H9 (cell line): ENCODE measurements at regions not wholly inside any gene's neighbourhood (a gene's known extent, or its start where the extent isn't known, plus 50 kb on each side); places are given as distances from the start of the nearest gene placed in this dataset.

Source experiments
- DNase-seq: peaks from one replicate; pipeline ENCODE4 v3.0.0-alpha.2; 2017
- H2AFZ ChIP-seq: one replicate; pipeline ENCODE4 v1.6.1; 2013; ENCODE audit warnings: mild to moderate bottlenecking, low read length, control low read depth, moderate library complexity
- H2AK5ac ChIP-seq: 2 replicates; pipeline ENCODE4 v1.6.1; 2013; ENCODE audit warnings: low read length, control low read depth, mixed read lengths; ENCODE audit not compliant: insufficient read length
- H2BK120ac ChIP-seq: one replicate; pipeline ENCODE4 v1.6.1; 2013; ENCODE audit warnings: low read depth, mild to moderate bottlenecking, low read length, control low read depth, inconsistent platforms; ENCODE audit not compliant: poor library complexity, severe bottlenecking
- H2BK12ac ChIP-seq: 2 replicates; pipeline ENCODE4 v1.6.1; 2013; ENCODE audit warnings: low read length, control low read depth, mixed read lengths, low read depth; ENCODE audit not compliant: insufficient read length
- H2BK15ac ChIP-seq: 2 replicates; pipeline ENCODE4 v1.6.1; 2013; ENCODE audit warnings: low read depth, low read length, control low read depth
- H2BK20ac ChIP-seq: one replicate; pipeline ENCODE4 v1.6.1; 2013; ENCODE audit warnings: low read depth, mild to moderate bottlenecking, low read length, control low read depth, inconsistent platforms; ENCODE audit not compliant: poor library complexity, severe bottlenecking
- H2BK5ac ChIP-seq: 2 replicates; pipeline ENCODE4 v1.6.1; 2013; ENCODE audit warnings: low read length, control low read depth, mixed read lengths; ENCODE audit not compliant: insufficient read length
- H3K14ac ChIP-seq: 2 replicates; pipeline ENCODE4 v1.6.1; 2013; ENCODE audit warnings: low read length, control low read depth; ENCODE audit not compliant: insufficient read depth
- H3K18ac ChIP-seq: 2 replicates; pipeline ENCODE4 v1.6.1; 2013; ENCODE audit warnings: low read depth, mild to moderate bottlenecking, mixed read lengths, low read length, control low read depth; ENCODE audit not compliant: insufficient read length
- H3K23ac ChIP-seq: 2 replicates; pipeline ENCODE4 v1.6.1; 2013; ENCODE audit warnings: low read length, control low read depth, mixed read lengths, low read depth; ENCODE audit not compliant: insufficient read length
- H3K23me2 ChIP-seq: 2 replicates; pipeline ENCODE4 v1.6.1; 2013; ENCODE audit warnings: low read depth, mild to moderate bottlenecking, mixed read lengths, low read length, control low read depth; ENCODE audit not compliant: insufficient read length, poor library complexity, severe bottlenecking
- H3K27ac ChIP-seq: 2 replicates; pipeline ENCODE4 v1.5.1; 2013; ENCODE audit warnings: low read length, control low read depth, mixed read lengths, low read depth; ENCODE audit not compliant: insufficient read length
- H3K27me3 ChIP-seq: 2 replicates; pipeline ENCODE4 v1.6.1; 2013; ENCODE audit warnings: low read length, control low read depth, inconsistent platforms; ENCODE audit not compliant: insufficient read depth
- H3K4ac ChIP-seq: 2 replicates; pipeline ENCODE4 v1.6.1; 2013; ENCODE audit warnings: low read depth, mild to moderate bottlenecking, control low read depth, inconsistent platforms, low read length, moderate library complexity
- H3K4me1 ChIP-seq: 2 replicates; pipeline ENCODE4 v1.6.1; 2013; ENCODE audit warnings: low read length, control low read depth, inconsistent platforms; ENCODE audit not compliant: insufficient read depth
- H3K4me2 ChIP-seq: 2 replicates; pipeline ENCODE4 v1.6.1; 2013; ENCODE audit warnings: low read length, control low read depth, mixed read lengths; ENCODE audit not compliant: insufficient read length, insufficient read depth
- H3K56ac ChIP-seq: 2 replicates; pipeline ENCODE4 v1.6.1; 2013; ENCODE audit warnings: low read depth, mild to moderate bottlenecking, mixed read lengths, low read length, control low read depth; ENCODE audit not compliant: insufficient read length
- H3K79me1 ChIP-seq: 2 replicates; pipeline ENCODE4 v1.6.1; 2013; ENCODE audit warnings: low read depth, mild to moderate bottlenecking, moderate library complexity, low read length, control low read depth, inconsistent platforms; ENCODE audit not compliant: insufficient read depth, poor library complexity, severe bottlenecking
- H3K79me2 ChIP-seq: 2 replicates; pipeline ENCODE4 v1.6.1; 2013; ENCODE audit warnings: low read length, control low read depth, inconsistent platforms; ENCODE audit not compliant: insufficient read depth
- H3K9ac ChIP-seq: 2 replicates; pipeline ENCODE4 v1.6.1; 2013; ENCODE audit warnings: low read length, control low read depth, mixed read lengths; ENCODE audit not compliant: insufficient read length; ENCODE audit errors: extremely low read depth
- H3K9me3 ChIP-seq: one replicate; pipeline ENCODE4 v1.6.1; 2013; ENCODE audit warnings: low read depth, low read length, inconsistent platforms; ENCODE audit not compliant: control insufficient read depth
- H3T11ph ChIP-seq: one replicate; pipeline ENCODE4 v1.6.1; 2013; ENCODE audit warnings: mild to moderate bottlenecking, low read length, control low read depth, inconsistent platforms
- H4K20me1 ChIP-seq: one replicate; pipeline ENCODE4 v1.6.1; 2013; ENCODE audit not compliant: control insufficient read depth, insufficient read length, insufficient read depth
- H4K5ac ChIP-seq: 2 replicates; pipeline ENCODE4 v1.6.1; 2013; ENCODE audit warnings: low read depth, mild to moderate bottlenecking, mixed read lengths, low read length, control low read depth; ENCODE audit not compliant: insufficient read length
- H4K8ac ChIP-seq: replicated peaks from 2 replicates; pipeline ENCODE4 v1.6.1; 2013; ENCODE audit warnings: low read length, control low read depth, mixed read lengths, low read depth; ENCODE audit not compliant: insufficient read length
- H4K91ac ChIP-seq: 2 replicates; pipeline ENCODE4 v1.6.1; 2013; ENCODE audit warnings: low read depth, mild to moderate bottlenecking, moderate library complexity, mixed read lengths, low read length, control low read depth; ENCODE audit not compliant: insufficient read length
- H3K27ac Mint-ChIP-seq, 3 experiments: 2 replicates in 2 of 3; 3 replicates in 1 of 3; pipeline ENCODE4 v1.8.0; 2020 to 2021; ENCODE audit warnings: mixed read lengths in 3 of 3, mild to moderate bottlenecking in 1 of 3, moderate library complexity in 1 of 3
- H3K27me3 Mint-ChIP-seq: 2 replicates; pipeline ENCODE4 v1.8.0; 2021; ENCODE audit warnings: low read depth, mild to moderate bottlenecking, moderate library complexity, mixed read lengths
- H3K36me3 Mint-ChIP-seq, 3 experiments: 2 replicates in 2 of 3; 3 replicates in 1 of 3; pipeline ENCODE4 v1.8.0; 2020 to 2021; ENCODE audit warnings: low read depth in 3 of 3, mixed read lengths in 3 of 3; ENCODE audit not compliant: insufficient read depth in 1 of 3
- H3K4me1 Mint-ChIP-seq, 2 experiments: 2 replicates each; pipeline ENCODE4 v1.8.0; 2020; ENCODE audit warnings: mixed read lengths in 2 of 2
- H3K4me3 Mint-ChIP-seq, 2 experiments: 2 replicates in 1 of 2; 3 replicates in 1 of 2; pipeline ENCODE4 v1.8.0; 2020 to 2021; ENCODE audit warnings: mild to moderate bottlenecking in 2 of 2, mixed read lengths in 2 of 2, moderate library complexity in 1 of 2
- H3K9me3 Mint-ChIP-seq, 2 experiments: 2 replicates in 1 of 2; 3 replicates in 1 of 2; pipeline ENCODE4 v1.8.0; 2020; ENCODE audit warnings: mild to moderate bottlenecking in 2 of 2, mixed read lengths in 2 of 2, moderate library complexity in 1 of 2
- WGBS: extraction: QIAGEN DNeasy Blood & Tissue Kit; methylation state at CpG from one replicate; pipeline ENCODE4 v1.1.7; 2013; ENCODE audit warnings: missing lambda C conversion rate, low lambda C conversion rate, mixed read lengths; ENCODE audit not compliant: insufficient read length; ENCODE audit errors: extremely low coverage; 5-methylcytosine and 5-hydroxymethylcytosine counted together
- TF ChIP-seq, protein P1 (sequence below): fragments of 200-600 bp; sonication (generic); conservative IDR thresholded peaks from 3 replicates; pipeline ENCODE4 v1.8.0; 2021; ENCODE audit warnings: antibody characterized with exemption, mild to moderate bottlenecking

DNA sequence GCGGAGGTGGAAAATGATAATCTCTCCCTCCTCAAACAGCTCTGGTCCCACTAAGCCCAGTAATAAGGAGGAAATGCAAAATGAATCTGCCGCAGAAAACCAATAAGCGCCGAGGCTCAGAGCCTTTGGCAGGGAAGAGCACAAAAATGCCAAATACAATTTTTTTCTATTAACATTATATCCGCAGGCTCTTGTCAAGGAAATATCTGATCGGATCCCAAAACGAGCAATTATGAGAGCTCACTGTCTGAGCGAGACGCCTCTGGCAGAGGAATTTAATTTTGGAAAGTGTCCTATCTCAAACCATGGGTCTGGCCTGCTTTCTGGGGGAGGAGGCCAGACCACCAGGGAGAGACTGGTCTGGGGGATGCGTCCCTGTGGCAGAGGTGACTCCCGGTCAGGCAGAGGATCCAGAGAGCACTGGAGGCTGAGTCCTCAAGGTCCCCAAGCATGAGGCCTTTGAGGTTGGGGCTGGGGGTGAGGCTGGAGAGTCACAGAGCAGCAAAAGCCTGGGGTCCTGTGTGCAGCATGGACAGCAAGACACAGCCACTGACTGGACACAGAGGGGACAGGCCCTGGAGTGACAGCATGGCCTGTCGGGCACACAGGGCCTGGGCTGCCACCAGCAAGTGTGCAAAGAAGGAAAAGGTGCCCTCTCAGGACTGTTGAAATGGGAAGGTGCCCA, 342.8 kb upstream of the SFSWAP start:
- H3K36me3 Mint-ChIP-seq = no peaks in the 10 kb centered on the region
- H2BK15ac ChIP-seq = no peak overlapping the region
- peak overlapping the region; percentile 16; the same call in 1 of the 2 replicates for H3K14ac ChIP-seq
- H2BK5ac ChIP-seq = no peak overlapping the region
- no peak overlapping the region for H2BK20ac ChIP-seq
- H4K20me1 ChIP-seq = no peaks in the 10 kb centered on the region
- H4K5ac ChIP-seq = no peak overlapping the region
- no peak overlapping the region for H2BK12ac ChIP-seq
- H4K8ac ChIP-seq = no peak overlapping the region
- no peak overlapping the region for H3K56ac ChIP-seq
- H3K9me3 ChIP-seq = no peaks in the 10 kb centered on the region
- peak overlapping the region in 1 of 3 experiments; percentile 85; a peak in 2 of 7 replicates for H3K27ac Mint-ChIP-seq
- no peak overlapping the region for H2AK5ac ChIP-seq
- H3K27me3 ChIP-seq = no peaks in the 10 kb centered on the region
- no peak overlapping the region for H3K27ac ChIP-seq
- no CpG with 5 or more reads among the region's 12 CpGs for WGBS
- peaks cover under 1 to 4% of the 10 kb centered on the region in 2 experiments; a peak in 4 of 5 replicates for H3K9me3 Mint-ChIP-seq
- H3K4me1 Mint-ChIP-seq = peaks cover 7 to 8% of the 10 kb centered on the region in 2 experiments
- no peaks in the 10 kb centered on the region for H3K79me2 ChIP-seq
- H3K23ac ChIP-seq = no peak overlapping the region
- H3K4me1 ChIP-seq = peaks cover 5% of the 10 kb centered on the region; the same call in 1 of the 2 replicates
- no peak overlapping the region for H3K9ac ChIP-seq
- no peak overlapping the region for H3K18ac ChIP-seq
- no peak overlapping the region for H3K4ac ChIP-seq
- no peak overlapping the region for H3T11ph ChIP-seq
- H3K27me3 Mint-ChIP-seq = peaks cover under 1% of the 10 kb centered on the region
- H2AFZ ChIP-seq = no peak overlapping the region
- no peaks in the 10 kb centered on the region for H3K23me2 ChIP-seq
- TF ChIP-seq, protein P1, sequence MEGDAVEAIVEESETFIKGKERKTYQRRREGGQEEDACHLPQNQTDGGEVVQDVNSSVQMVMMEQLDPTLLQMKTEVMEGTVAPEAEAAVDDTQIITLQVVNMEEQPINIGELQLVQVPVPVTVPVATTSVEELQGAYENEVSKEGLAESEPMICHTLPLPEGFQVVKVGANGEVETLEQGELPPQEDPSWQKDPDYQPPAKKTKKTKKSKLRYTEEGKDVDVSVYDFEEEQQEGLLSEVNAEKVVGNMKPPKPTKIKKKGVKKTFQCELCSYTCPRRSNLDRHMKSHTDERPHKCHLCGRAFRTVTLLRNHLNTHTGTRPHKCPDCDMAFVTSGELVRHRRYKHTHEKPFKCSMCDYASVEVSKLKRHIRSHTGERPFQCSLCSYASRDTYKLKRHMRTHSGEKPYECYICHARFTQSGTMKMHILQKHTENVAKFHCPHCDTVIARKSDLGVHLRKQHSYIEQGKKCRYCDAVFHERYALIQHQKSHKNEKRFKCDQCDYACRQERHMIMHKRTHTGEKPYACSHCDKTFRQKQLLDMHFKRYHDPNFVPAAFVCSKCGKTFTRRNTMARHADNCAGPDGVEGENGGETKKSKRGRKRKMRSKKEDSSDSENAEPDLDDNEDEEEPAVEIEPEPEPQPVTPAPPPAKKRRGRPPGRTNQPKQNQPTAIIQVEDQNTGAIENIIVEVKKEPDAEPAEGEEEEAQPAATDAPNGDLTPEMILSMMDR = no peak
- no peak overlapping the region for H2BK120ac ChIP-seq
- no peak for DNase-seq
- H3K4me2 ChIP-seq = no peak overlapping the region
- H4K91ac ChIP-seq = no peak overlapping the region
- H3K4me3 Mint-ChIP-seq = peak overlapping the region in 1 of 2 experiments; percentile 20; a peak in 1 of 5 replicates
- H3K79me1 ChIP-seq = no peaks in the 10 kb centered on the region
